Fibroblast of lung (primary cell): ENCODE measurements at regions not wholly inside any gene's neighbourhood (a gene's known extent, or its start where the extent isn't known, plus 50 kb on each side); places are given as distances from the start of the nearest gene placed in this dataset.

Experiments used
- DNase-seq, 2 donors: peaks; one replicate each; pipeline versions ENCODE4 v3.0.0 to v3.0.0-alpha.2; 2010; ENCODE audit warnings: low read depth in 2 of 2
- H2AFZ ChIP-seq: 2 replicates; pipeline ENCODE4 v1.5.1; 2012; ENCODE audit warnings: low read length, control low read depth, inconsistent platforms
- H3K27ac ChIP-seq: 2 replicates; pipeline ENCODE4 v1.5.1; 2011; ENCODE audit warnings: low read length, control low read depth; ENCODE audit not compliant: insufficient read depth
- H3K27me3 ChIP-seq: 2 replicates; pipeline ENCODE4 v1.5.1; 2011; ENCODE audit warnings: mild to moderate bottlenecking, low read length; ENCODE audit not compliant: control insufficient read depth, insufficient read depth
- H3K36me3 ChIP-seq: 2 replicates; pipeline ENCODE4 v1.5.1; 2011; ENCODE audit warnings: low read length; ENCODE audit not compliant: control insufficient read depth, insufficient read depth
- H3K4me1 ChIP-seq: 2 replicates; pipeline ENCODE4 v1.5.1; 2011; ENCODE audit warnings: low read length; ENCODE audit not compliant: control insufficient read depth, insufficient read depth; ENCODE audit errors: extremely low read depth
- H3K4me2 ChIP-seq: 2 replicates; pipeline ENCODE4 v1.5.1; 2011; ENCODE audit warnings: low read length, control low read depth; ENCODE audit not compliant: insufficient read depth; ENCODE audit errors: extremely low read depth
- H3K4me3 ChIP-seq, 4 experiments: fragments of 200-600 bp in 1 of 4; sonication (generic) in 1 of 4; replicated peaks in 1 of 4; 2 replicates each; pipeline ENCODE4 v1.5.1; 2011 to 2016; ENCODE audit warnings: low read length in 4 of 4, low read depth in 3 of 4, mild to moderate bottlenecking in 3 of 4, control low read depth in 2 of 4, inconsistent platforms in 1 of 4, mixed read lengths in 1 of 4; ENCODE audit not compliant: insufficient read depth in 1 of 4; ENCODE audit errors: control extremely low read depth in 1 of 4
- H3K79me2 ChIP-seq: 2 replicates; pipeline ENCODE4 v1.5.1; 2012; ENCODE audit warnings: mild to moderate bottlenecking, low read length, inconsistent platforms; ENCODE audit not compliant: control insufficient read depth, insufficient read depth
- H3K9ac ChIP-seq: 2 replicates; pipeline ENCODE4 v1.5.1; 2011; ENCODE audit warnings: mild to moderate bottlenecking, low read length, control low read depth; ENCODE audit not compliant: insufficient read depth
- H3K9me3 ChIP-seq: 2 replicates; pipeline ENCODE4 v1.5.1; 2012; ENCODE audit warnings: low read depth, low read length; ENCODE audit not compliant: control insufficient read depth, insufficient read depth
- H4K20me1 ChIP-seq: 2 replicates; pipeline ENCODE4 v1.5.1; 2011; ENCODE audit warnings: low read length; ENCODE audit not compliant: control insufficient read depth, insufficient read depth; ENCODE audit errors: extremely low read depth
- EZH2 ChIP-seq: IDR thresholded peaks from 2 replicates; pipeline ENCODE4 v1.5.1; 2012; ENCODE audit warnings: low read length, control low read depth, mild to moderate bottlenecking; ENCODE audit errors: missing control alignments
- TF ChIP-seq, protein P1 (sequence below), 2 donors: IDR thresholded peaks in 1 of 2; conservative IDR thresholded peaks in 1 of 2; 1 replicate in 1 of 2; 2 replicates in 1 of 2; pipeline ENCODE4 v1.5.1; 2011 to 2012; ENCODE audit warnings: low read length in 2 of 2, control low read depth in 1 of 2, inconsistent platforms in 1 of 2, low read depth in 1 of 2, mild to moderate bottlenecking in 1 of 2

DNA sequence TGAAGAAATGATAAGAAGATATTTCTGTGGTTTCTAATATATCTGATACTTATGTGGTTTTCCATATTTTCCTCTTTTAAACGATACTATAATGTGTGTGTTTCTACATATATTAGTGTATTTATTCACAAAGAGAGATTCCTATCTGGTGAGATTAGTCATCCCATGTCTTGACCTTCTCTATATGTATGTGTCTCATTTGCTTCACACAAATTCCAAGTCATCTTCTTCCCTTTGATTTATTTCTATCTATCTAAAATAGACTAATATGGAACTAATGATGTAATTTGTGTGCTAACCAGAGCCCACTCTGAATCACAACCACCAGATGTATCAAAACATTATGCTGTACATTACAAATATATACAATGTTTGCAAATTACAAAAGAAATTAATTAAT lies 154.7 kb upstream of the KCNMB2 start:
- no peak overlapping the region for H3K27ac ChIP-seq
- H3K9ac ChIP-seq = no peak overlapping the region
- H3K4me2 ChIP-seq = no peak overlapping the region
- H3K4me3 ChIP-seq = no peak overlapping the region
- no peaks in the 10 kb centered on the region for H3K79me2 ChIP-seq
- no peaks in the 10 kb centered on the region for H3K9me3 ChIP-seq
- H3K36me3 ChIP-seq = no peaks in the 10 kb centered on the region
- H2AFZ ChIP-seq = no peak overlapping the region
- peaks cover 15% of the 10 kb centered on the region for H3K4me1 ChIP-seq
- DNase-seq = peak; percentile 40 to 55
- no peak for TF ChIP-seq EZH2
- TF ChIP-seq, protein P1, sequence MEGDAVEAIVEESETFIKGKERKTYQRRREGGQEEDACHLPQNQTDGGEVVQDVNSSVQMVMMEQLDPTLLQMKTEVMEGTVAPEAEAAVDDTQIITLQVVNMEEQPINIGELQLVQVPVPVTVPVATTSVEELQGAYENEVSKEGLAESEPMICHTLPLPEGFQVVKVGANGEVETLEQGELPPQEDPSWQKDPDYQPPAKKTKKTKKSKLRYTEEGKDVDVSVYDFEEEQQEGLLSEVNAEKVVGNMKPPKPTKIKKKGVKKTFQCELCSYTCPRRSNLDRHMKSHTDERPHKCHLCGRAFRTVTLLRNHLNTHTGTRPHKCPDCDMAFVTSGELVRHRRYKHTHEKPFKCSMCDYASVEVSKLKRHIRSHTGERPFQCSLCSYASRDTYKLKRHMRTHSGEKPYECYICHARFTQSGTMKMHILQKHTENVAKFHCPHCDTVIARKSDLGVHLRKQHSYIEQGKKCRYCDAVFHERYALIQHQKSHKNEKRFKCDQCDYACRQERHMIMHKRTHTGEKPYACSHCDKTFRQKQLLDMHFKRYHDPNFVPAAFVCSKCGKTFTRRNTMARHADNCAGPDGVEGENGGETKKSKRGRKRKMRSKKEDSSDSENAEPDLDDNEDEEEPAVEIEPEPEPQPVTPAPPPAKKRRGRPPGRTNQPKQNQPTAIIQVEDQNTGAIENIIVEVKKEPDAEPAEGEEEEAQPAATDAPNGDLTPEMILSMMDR (conservative IDR thresholded peaks at IDR 0.05 in 1 of 2, IDR thresholded peaks at IDR 0.05 in 1 of 2; ENCODE audit: low read depth in 1 of 2, low read length in 2 of 2) = no peak
- no peaks in the 10 kb centered on the region for H4K20me1 ChIP-seq
- H3K27me3 ChIP-seq = no peaks in the 10 kb centered on the region

DNA sequence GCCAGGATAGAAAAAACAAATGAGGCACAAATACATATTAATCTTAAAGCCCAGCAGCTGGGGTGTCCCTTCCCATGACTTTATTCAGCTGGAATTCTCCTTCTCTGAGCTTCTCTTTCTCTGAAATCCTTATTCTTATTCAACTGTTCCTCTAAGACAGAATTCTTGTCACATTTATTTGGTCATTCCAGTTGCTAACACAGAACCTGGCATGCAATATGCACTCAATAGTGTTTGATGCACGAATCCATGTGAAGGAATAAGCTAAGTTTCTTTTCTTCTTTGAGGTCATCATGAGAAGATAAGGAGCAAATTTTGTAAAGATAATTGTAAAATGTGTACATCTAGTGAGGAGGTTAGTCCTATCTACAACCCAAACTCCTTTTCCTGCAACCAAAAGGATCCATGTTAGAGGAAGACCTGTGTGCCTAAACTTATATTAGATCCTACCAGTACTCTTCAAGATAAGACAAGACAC lies 154.2 kb upstream of the KCNMB2 start:
- no peaks in the 10 kb centered on the region for H3K36me3 ChIP-seq
- no peak for TF ChIP-seq EZH2
- TF ChIP-seq, protein P1 (conservative IDR thresholded peaks at IDR 0.05 in 1 of 2, IDR thresholded peaks at IDR 0.05 in 1 of 2; ENCODE audit: low read depth in 1 of 2, low read length in 2 of 2) = no peak
- H3K9me3 ChIP-seq = no peaks in the 10 kb centered on the region
- no peaks in the 10 kb centered on the region for H3K27me3 ChIP-seq
- peak in 1 of 2 donors; percentile 62 for DNase-seq
- H3K9ac ChIP-seq = no peak overlapping the region
- H3K4me1 ChIP-seq = peaks cover 15% of the 10 kb centered on the region
- H3K4me3 ChIP-seq = no peak overlapping the region
- H2AFZ ChIP-seq = no peak overlapping the region
- H4K20me1 ChIP-seq = no peaks in the 10 kb centered on the region
- H3K79me2 ChIP-seq = no peaks in the 10 kb centered on the region
- peak overlapping the region; percentile 40 for H3K27ac ChIP-seq
- peak overlapping the region; percentile 52 for H3K4me2 ChIP-seq

DNA sequence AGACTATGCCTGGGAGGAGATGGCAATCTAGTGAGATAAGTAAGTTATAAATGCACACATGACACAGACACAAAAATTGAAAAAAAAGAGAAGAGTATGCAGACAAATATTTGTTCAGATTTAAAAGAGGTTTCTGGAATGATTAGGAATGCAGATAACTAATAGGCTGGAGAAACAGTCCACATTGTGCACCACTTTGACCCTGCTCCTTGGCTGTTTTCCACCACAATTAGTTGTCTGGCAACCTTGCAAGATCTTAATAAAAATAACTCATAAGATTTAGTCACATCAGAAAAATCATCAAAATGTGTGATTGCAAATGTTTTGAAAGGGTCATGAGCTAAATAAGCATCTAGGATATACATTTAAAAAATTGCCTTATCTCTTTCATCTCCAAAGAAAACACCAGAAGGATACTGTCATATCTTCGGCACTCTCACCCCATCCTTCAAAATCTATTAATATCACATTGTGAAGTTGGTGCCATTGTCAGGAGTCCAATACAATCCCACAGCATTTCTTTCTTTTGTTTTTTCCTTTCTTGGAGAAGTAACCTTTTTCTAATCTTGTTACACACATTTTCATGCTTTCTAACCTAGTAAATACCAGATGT lies 153.7 kb upstream of the KCNMB2 start:
- Histone ChIP-seq H3K9ac (no peak overlapping the region), H3K4me2 (peak overlapping the region; percentile 52), H3K9me3 (no peaks in the 10 kb centered on the region), H3K27me3 (no peaks in the 10 kb centered on the region), H3K27ac (peak overlapping the region; percentile 40), H3K36me3 (no peaks in the 10 kb centered on the region), H3K4me1 (peaks cover 15% of the 10 kb centered on the region), H3K79me2 (no peaks in the 10 kb centered on the region), H4K20me1 (no peaks in the 10 kb centered on the region), H3K4me3 (no peak overlapping the region), H2AFZ (no peak overlapping the region)
- peak; percentile 94 to 97 for DNase-seq
- TF ChIP-seq, protein P1 (conservative IDR thresholded peaks at IDR 0.05 in 1 of 2, IDR thresholded peaks at IDR 0.05 in 1 of 2; ENCODE audit: low read depth in 1 of 2, low read length in 2 of 2) = no peak
- TF ChIP-seq EZH2 = no peak
